HG03095 (cell line): ENCODE measurements at regions not wholly inside any gene's neighbourhood (a gene's known extent, or its start where the extent isn't known, plus 50 kb on each side); places are given as distances from the start of the nearest gene placed in this dataset.

ENCODE experiments used
- ATAC-seq: cut with Tn5 transposase; IDR thresholded peaks from one replicate; pipeline ENCODE4 v1.9.1; 2021; ENCODE audit warnings: moderate library complexity; ENCODE audit not compliant: unreplicated experiment

DNA sequence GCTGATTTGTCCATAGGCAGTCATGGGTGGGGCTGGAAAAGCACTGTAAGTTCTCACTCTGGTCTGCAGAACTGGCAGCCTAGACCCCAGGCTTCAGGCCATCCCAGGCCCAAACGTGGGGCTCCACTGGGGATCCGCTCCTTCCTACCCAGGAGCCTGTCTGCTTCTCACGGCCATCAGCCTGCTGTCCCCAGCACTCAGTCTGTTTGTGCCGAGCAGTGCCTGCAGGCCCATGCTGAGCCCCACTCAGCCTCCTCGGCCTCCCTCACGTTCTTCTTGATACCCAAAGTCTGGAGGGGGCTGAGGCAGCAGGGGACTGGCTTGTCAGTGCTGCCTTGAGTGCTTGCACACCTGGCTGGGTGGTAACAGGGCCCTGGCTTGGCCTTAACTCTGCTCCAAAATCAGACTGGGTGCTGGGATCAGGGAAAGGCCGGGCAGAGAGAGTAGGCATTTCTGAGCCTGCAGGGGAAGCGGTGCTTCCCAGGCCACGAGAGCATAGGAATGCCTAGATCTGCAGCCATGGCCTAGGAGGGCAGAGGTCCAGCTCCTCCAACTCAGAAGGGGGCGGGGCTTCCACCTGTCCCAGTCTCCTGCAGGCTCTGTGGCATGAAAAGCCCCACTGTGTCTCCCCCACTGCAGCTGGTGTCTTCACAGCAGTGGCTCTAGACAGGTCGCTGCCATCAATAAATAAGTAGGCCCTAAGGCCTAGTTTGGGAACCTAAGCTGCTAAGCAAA lies 772.4 kb upstream of the FBXO33 start:
- ATAC-seq, result no peak

DNA sequence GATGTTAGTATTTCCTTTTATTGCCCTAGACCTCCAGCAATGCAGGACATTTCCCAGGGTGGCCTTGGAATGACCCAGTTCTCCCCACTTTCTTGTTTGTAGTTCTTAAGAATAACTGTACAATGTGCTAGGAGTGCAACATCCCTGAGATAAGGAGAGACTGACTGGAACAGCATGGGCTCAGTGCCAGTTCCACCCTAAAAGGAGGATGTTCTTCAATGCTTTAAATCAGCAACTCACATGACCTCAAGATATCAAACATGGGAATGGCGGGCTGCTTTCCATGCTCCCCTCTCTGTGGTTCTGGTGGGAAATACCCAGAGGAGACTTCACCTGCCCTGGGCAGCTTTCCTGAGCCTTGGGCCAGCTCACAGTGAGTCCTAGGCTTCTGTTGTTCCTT lies 766.9 kb upstream of the FBXO33 start:
- no peak for ATAC-seq

DNA sequence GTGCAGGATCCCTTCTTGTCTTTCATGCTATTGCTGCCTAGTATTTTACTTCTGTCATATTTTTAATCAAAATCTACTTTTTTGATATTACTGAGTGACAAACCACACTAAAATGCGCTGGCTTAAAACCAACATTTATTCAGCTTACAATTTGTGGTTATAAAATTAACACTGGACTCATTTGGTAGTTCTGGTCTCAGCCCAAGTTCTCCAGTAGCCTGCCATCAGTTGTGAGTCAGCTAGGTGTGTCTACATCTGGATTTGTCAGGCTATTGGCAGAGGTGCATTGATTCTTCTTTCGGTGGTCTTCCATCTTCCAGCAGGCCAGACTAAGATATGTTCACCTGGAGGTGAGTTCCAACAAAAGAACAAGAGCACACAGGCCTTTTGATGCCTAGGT lies 765.1 kb upstream of the FBXO33 start:
- no peak for ATAC-seq

DNA sequence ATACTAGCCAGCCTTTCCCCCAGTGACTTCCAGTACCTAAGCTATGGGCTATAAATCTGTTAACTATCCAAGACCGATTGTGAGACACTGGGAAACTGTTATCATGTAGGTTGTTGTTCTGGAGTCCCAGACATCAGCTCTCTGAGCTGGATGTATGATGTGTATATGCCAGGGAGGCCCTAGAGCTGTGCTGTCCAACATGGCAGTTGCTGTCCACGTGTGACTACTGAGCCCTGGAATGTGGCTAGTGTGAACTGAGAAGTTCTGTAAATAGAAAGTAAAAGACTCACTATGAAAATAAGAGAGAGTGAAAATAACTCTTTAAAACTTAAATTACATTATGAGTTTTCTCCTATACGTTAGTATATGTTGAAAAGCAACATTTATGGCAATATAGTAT lies 755.8 kb upstream of the FBXO33 start:
- ATAC-seq, result no peak

DNA sequence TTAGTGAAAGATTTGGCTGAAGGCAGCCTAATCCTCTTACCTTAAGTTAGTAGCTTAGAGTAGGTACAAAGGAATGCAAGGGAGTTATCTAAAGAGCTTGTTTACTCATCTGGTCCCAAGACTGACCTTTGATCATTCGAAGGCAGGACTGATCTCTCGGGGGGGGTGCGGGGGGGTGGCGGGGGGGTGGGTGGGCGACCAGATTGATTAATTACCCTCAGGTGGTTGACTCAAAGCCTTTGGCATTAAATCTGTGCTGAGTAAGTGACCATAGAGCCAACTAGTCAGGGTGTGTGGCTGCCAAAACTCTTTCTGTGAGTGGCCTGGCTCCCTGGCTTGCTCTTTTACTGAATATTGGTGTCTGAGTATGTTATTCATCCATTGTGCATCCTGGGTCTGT lies 731.9 kb upstream of the FBXO33 start:
- ATAC-seq, result no peak

DNA sequence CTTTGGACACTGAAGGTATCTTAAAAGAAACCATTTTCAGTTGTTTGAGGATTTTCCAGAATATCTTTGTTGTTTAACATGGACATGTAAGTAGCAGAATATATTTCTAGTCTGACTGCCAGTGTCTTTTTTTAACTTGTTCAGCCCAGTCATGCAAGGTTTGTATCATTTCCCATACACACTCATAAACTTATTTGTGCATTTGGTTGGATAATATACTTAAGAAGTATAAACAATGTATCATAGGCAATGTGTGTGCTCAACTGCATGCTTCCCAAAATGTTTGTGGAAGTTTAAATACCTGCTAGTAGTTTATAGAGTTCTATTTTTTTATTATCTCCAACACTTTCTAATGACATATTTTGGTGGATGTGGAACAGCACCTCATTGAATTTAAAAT lies 707.4 kb upstream of the FBXO33 start:
- ATAC-seq, result no peak

DNA sequence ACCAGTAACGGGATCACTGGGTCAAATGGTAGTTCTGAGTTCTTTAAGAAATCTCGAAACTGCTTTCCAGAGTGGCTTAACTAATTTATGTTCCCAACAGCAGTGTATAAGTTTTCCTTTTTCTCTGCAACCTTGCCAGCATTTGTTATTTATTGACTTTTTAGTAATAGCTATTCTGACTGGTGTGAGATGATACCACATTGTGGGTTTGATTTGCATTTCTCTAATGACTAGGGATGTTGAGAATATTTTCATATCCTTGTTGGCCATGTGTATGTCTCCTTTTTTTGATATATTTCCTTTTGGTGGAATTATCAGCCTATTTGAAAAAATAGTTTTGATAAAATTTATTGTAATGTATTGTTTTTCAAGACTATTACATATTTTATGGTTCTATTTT lies 701.2 kb upstream of the FBXO33 start:
- no peak for ATAC-seq

DNA sequence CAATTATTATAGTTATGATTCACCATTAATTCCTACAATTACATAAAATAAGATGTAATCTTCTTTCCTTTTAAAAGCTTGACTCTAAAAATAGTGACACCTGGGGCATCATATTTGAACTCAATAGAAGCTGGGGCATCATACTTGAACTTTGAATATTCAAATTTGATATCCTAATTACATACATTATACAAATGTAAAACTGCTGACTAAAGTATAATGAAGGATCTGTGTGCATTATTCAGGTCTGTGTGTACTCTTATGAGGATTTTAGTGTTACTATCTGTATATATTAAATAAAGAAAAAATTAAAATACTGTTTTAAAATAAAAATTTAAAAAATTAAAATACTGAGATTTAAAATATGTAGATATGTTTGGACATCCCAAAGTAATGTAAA lies 696.9 kb upstream of the FBXO33 start:
- no peak for ATAC-seq

DNA sequence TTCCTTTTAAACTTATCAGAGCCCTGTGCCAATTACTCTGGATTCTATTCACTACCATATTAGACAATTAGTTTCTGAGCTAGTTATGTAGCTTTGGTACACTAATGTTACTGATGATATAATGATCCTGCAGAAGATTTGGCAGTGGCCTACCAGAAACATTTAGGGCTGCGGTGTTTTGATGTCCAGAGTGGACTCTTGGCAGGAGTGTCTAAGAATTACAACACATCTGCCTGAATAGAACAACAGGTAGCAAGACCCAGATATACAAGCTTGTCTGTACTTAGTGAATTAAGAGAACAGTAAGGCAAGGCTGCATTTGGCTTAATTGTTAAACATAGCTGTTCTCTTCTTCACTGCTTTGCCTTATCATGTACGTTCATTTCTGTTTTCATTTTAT lies 691.6 kb upstream of the FBXO33 start:
- no peak for ATAC-seq

DNA sequence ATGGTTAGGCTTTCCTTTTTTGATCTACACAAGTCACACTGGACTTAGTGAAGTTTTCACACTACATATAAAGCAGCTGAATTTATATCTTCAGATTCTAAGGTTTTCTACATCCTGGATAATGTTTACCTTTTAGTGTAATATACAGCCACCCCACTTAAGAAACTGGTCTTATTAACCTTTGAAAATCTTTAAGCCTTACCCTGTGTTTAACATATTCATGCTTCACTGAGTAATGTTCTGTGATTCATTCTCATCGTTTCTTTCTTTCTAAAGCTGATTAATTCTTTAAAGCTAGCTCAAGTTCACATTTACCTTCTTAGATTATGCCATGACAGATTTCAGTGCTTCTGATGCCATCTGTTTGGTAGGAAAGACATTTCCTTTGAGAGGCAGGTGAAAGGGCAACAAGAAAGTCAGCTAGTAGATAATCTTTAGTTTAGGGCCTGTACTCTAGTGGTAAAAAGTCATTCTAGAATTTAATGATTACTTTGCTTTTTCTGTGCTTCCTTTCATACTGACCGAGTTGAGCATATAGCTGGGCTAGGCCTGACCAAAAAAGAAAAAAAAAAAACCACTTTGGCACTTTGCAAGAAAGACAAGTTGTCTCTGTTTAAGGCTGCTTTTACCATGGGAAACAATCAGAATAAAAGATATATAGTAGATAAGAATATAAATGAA lies 690.9 kb upstream of the FBXO33 start:
- no peak for ATAC-seq

DNA sequence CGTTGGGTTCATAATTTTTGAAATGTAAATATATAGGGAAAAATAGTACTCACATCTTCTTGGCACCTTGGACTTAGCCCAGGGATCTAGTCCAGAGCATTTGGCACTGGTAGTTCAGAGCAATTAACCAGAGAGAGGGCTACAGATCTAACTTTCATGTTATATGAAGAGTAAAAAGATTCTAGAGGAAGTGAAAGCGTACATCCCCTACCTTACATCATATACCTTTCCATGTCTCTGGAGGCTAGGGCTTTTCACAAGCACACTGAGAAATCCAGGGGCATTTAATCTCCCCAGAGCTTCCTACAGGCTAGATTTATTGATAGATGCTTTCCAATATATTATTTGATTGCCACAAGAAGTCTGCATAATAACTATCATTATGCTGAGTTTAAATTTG lies 687.5 kb upstream of the FBXO33 start:
- no peak for ATAC-seq

DNA sequence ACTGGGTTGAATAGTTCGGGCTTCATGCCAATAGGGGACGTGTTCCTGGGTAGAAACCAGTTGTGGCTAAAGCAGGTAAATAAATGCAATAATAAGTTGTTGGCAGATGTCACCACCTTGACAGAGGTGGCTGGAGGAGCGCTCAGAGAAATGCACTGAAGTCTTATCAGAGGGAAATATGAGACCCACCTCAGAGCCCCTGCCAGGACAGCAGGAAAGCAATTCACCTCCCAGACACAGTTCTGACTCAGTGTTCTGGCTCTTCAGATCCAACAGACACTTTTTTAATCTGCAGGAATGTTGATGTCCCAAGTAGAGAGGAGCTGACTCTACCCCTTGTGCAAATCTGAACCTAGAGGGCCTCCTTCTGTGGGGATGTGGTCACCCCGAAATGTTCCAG lies 687.1 kb upstream of the FBXO33 start:
- no peak for ATAC-seq

DNA sequence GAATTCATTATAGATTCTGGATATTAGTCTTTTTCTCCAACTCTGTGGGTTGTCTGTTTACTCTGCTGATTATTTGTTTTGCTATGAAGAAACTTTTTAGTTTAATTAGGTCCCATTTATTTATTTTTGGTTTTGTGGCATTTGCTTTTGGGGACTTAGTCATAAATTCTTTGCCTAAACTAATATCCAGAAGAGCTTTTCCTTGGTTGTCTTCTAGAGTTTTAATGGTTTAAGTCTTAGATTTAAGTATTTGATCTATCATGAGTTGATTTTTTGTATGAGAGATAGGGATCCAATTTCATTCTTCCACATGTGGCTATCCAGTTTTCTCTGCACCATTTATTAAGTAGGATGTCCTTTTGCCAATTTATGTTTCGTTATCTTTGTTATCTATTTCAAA lies 683.4 kb upstream of the FBXO33 start:
- ATAC-seq, result no peak

DNA sequence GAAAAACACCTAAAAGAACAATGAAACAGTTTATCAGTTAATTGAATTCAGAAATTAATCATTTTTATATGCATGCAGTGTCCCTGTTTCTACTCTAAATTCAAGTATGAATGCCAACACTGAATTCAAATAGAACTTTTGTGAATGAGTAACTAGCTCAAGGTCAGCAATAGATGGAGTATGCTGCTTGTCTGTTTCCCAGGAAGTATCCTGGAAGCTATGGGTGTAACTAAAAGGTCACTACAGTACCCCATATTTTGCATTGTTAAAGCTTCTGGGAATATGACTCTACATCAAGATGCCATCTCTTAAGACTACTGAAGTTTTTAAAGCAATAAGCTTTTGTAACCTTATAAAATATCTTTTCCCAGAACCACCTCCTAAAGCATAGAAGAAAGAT lies 681.4 kb upstream of the FBXO33 start:
- no peak for ATAC-seq

DNA sequence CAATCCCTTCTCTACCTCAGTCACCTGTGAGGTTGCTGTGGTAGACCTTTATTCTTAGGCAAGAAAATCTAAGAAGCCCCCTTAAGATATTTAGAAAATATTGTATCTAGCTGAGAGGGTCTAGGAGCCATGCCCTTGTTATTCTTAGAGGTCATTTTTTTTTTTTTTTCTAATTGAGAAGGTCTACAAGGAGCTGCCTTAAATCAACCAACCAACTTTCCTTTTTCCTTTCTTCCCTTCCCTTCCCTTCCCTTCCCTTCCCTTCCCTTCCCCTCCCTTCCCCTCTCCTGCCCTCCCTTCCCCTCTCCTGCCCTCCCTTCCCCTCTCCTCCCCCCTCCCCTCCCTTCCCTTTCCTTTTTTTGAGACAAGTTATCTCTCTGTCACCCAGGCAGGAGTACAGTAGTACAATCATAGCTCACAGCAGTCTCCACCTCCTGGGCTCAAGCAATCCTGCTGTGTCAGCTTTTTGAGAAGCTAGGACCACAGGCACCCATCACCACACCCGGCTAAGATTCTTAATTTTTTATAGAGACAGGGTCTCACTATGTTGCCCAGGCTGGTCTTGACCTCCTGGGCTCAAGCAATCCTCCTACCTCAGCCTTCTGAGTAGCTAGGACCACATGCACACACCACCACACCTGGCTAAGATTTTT lies 668.4 kb upstream of the FBXO33 start:
- ATAC-seq, result no peak

DNA sequence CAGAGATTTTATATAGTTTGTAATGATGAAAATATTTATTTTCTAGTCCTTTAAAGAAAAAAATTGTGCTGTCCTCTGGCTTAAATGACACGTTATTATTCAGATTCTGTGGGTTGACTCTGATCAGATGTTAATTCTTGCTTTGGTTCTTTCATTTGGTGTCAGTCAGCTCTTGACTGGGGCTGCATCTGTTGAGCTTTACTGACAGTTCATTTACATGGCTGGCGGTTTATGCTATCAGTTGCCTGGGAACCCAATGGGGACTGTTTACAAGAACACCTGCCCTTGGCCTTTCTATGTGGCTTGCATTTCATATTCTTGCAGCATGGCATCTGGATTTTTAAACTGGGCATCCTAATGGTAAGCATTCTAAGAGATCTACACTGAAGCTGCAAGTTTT lies 667.1 kb upstream of the FBXO33 start:
- ATAC-seq, result no peak

DNA sequence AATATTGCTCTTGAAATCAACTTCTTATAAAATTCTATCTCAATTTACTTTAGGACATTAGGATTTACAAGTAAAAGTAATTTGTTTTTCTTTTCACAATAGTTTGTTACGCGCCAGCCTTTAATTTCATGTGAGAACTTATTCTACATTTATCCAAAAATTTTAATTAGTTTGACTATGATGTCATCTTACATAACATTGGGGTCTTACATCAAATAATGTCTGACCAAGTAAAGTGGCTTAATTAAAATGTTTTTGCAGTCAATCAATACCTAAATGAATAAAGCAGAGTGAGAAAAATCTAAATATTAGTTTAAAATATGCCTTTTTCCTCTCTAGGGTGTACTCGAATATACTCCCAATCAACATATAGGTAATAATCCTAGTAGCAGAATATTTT lies 666.2 kb upstream of the FBXO33 start:
- ATAC-seq, result no peak

DNA sequence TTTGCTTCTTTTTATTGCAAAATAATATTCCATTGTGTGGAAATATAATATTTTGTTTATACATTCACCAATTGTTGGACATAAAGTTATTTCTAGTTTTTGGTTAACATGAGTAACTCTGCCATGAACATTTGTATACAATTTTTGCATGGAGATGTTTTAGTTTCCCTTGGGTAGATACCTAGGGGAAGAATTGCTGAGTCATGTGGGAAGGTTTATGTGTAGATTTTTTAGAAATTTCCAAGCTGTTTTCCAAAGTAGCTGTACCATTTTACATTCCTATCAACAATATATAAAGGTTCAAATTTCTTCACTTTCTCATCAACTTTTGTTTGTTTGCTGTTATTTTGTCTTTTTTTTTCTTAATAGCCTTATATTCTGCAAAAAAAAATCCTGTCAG lies 664.7 kb upstream of the FBXO33 start:
- no peak for ATAC-seq

DNA sequence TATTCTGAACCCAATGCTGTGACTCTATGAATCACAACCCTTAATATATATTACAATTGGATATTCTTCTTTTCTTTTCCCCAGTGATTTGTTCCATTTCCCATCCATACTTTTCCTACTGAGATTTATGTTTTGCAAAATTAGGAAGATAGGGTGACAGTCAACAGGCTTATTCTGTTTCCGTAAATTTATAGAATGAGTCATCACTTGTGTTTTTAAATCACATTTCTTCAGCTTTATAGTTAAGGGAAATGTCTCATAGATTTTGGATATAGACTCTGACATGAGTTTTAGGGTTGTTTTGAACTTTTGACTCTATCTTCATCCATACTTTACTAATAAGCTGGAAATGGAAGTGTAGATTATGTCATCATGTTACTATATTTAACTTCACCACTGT lies 661.6 kb upstream of the FBXO33 start:
- no peak for ATAC-seq

DNA sequence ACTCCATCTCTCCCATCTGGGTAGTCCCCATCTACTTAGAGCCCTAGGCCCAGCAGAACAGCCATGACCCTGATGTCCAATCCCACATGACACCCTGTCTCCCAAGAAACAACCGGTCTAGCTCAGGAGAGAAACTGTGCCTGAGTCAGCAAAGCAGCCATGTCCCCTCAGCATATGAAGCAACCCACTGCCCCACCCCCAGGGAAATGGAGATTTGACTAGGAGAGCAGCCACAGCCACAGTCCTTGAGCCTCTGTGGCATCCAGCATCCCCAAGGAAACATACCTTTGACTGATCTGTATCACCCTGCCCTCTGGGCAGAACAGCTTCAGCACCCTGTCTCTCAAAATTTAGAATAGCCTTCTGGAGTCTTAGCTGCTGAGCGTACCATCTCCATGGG lies 641.9 kb upstream of the FBXO33 start:
- ATAC-seq, result no peak

DNA sequence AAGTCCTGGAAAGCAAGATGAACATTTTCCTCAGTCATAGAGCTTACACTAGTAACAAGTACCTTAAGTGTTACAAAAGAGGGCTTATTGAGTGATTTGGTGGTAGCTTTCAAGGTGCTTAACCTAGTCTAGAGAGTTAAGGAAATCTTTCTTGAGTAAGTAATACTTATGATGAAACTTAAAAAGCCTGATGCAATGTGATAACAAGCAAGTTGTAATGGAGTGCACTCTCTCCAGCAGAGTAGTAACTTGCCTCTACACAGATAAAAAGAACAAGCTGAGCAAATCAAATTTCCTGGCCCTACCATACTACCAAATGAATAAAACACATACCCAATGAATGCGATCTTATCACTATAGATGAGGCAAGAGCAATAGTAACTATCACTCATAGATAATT lies 639.9 kb upstream of the FBXO33 start:
- no peak for ATAC-seq
